IMR-90 (cell line): ENCODE measurements at regions not wholly inside any gene's neighbourhood (a gene's known extent, or its start where the extent isn't known, plus 50 kb on each side); places are given as distances from the start of the nearest gene placed in this dataset.

Experiments used
- ATAC-seq: fragments of 200-7000 bp; cut with Tn5 transposase; 2 replicates; pipeline ENCODE4 v1.9.1; 2020; ENCODE audit warnings: low read depth, mild to moderate bottlenecking, moderate library complexity
- BruUV-seq: library from RNA; stranded (reverse); fragments of 400-500 nt; replicated peaks from 2 replicates; lab custom pipeline; 2021; lab: Mats Ljungman, UMichigan
- CTCF ChIA-PET: fragments of 300-600 bp; formaldehyde crosslinking; extraction: SDS; loops from one replicate; lab custom pipeline; 2021; ENCODE audit warnings: antibody characterized with exemption; lab: Yijun Ruan, JAX
- POLR2A ChIA-PET: fragments of 300-600 bp; sonication (Branson Sonifier 250); formaldehyde crosslinking; loops from one replicate; lab custom pipeline; 2022; ENCODE audit warnings: antibody characterized with exemption; ENCODE audit not compliant: unreplicated experiment; lab: Charles Lee
- DNase-seq: peaks from one replicate; pipeline ENCODE4 v3.0.0; 2013
- H2AFZ ChIP-seq: replicated peaks from 2 replicates; pipeline ENCODE3; 2013; ENCODE audit warnings: low read length, mild to moderate bottlenecking; ENCODE audit not compliant: poor library complexity
- H2AK5ac ChIP-seq: 2 replicates; pipeline ENCODE4 v1.6.1; 2013; ENCODE audit warnings: low read depth, low read length, inconsistent platforms
- H2AK9ac ChIP-seq: replicated peaks from 2 replicates; pipeline ENCODE3; 2013; ENCODE audit warnings: mild to moderate bottlenecking, low read depth, low read length, moderate library complexity; ENCODE audit not compliant: poor library complexity
- H2BK120ac ChIP-seq: 2 replicates; pipeline ENCODE4 v1.6.1; 2013; ENCODE audit warnings: low read depth, low read length, inconsistent platforms
- H2BK15ac ChIP-seq: 3 replicates; pipeline ENCODE4 v1.6.1; 2013; ENCODE audit warnings: low read depth, low read length, inconsistent platforms
- H2BK20ac ChIP-seq: 2 replicates; pipeline ENCODE4 v1.6.1; 2013; ENCODE audit warnings: low read depth, mild to moderate bottlenecking, inconsistent platforms, low read length, moderate library complexity
- H2BK5ac ChIP-seq: 2 replicates; pipeline ENCODE4 v1.6.1; 2013; ENCODE audit warnings: mild to moderate bottlenecking, low read depth, low read length, inconsistent platforms; ENCODE audit not compliant: poor library complexity, severe bottlenecking
- H3K14ac ChIP-seq: replicated peaks from 2 replicates; pipeline ENCODE4 v1.6.1; 2013; ENCODE audit warnings: low read depth, low read length, inconsistent platforms
- H3K18ac ChIP-seq: 2 replicates; pipeline ENCODE4 v1.6.1; 2013; ENCODE audit warnings: low read depth, low read length, control low read depth
- H3K23ac ChIP-seq: 2 replicates; pipeline ENCODE4 v1.6.1; 2013; ENCODE audit warnings: low read depth, low read length, inconsistent platforms
- H3K27ac ChIP-seq: 2 replicates; pipeline ENCODE4 v1.5.1; 2013; ENCODE audit warnings: mild to moderate bottlenecking, control low read depth, low read length; ENCODE audit not compliant: insufficient read depth
- H3K27me3 ChIP-seq: 2 replicates; pipeline ENCODE4 v1.6.1; 2013; ENCODE audit warnings: low read length; ENCODE audit not compliant: control insufficient read depth, insufficient read depth
- H3K36me3 ChIP-seq: 2 replicates; pipeline ENCODE4 v1.6.1; 2013; ENCODE audit warnings: low read length, mixed read lengths; ENCODE audit not compliant: control insufficient read depth, insufficient read depth
- H3K4ac ChIP-seq: 2 replicates; pipeline ENCODE4 v1.6.1; 2013; ENCODE audit warnings: low read depth, low read length, inconsistent platforms
- H3K4me1 ChIP-seq: 2 replicates; pipeline ENCODE4 v1.6.1; 2013; ENCODE audit warnings: low read length, mixed read lengths; ENCODE audit not compliant: control insufficient read depth, insufficient read depth
- H3K4me2 ChIP-seq: 2 replicates; pipeline ENCODE4 v1.6.1; 2013; ENCODE audit warnings: low read depth, mild to moderate bottlenecking, control low read depth, low read length, moderate library complexity
- H3K4me3 ChIP-seq: 2 replicates; pipeline ENCODE4 v1.5.1; 2013; ENCODE audit warnings: low read depth, mild to moderate bottlenecking, control low read depth, low read length, moderate library complexity; ENCODE audit not compliant: insufficient read depth
- H3K56ac ChIP-seq: 2 replicates; pipeline ENCODE4 v1.6.1; 2013; ENCODE audit warnings: low read length, inconsistent platforms; ENCODE audit not compliant: insufficient read depth; ENCODE audit errors: extremely low read depth
- H3K79me1 ChIP-seq, 2 experiments: 2 replicates each; pipeline ENCODE4 v1.6.1; 2013; ENCODE audit warnings: low read length in 2 of 2, inconsistent platforms in 1 of 2, low read depth in 1 of 2
- H3K9ac ChIP-seq: 2 replicates; pipeline ENCODE4 v1.6.1; 2013; ENCODE audit warnings: low read depth, low read length, control low read depth
- H3K9me1 ChIP-seq: 2 replicates; pipeline ENCODE4 v1.6.1; 2013; ENCODE audit warnings: low read length, inconsistent platforms; ENCODE audit not compliant: insufficient read depth
- H3K9me3 ChIP-seq: 2 replicates; pipeline ENCODE4 v1.6.1; 2013; ENCODE audit warnings: low read length; ENCODE audit not compliant: control insufficient read depth, insufficient read depth
- H4K20me1 ChIP-seq: 2 replicates; pipeline ENCODE4 v1.6.1; 2013; ENCODE audit warnings: low read length, inconsistent platforms; ENCODE audit not compliant: insufficient read depth
- H4K5ac ChIP-seq: 2 replicates; pipeline ENCODE4 v1.6.1; 2013; ENCODE audit warnings: mild to moderate bottlenecking, low read depth, low read length, control low read depth
- H4K8ac ChIP-seq, 2 experiments: 2 replicates each; pipeline ENCODE4 v1.6.1; 2013; ENCODE audit warnings: low read depth in 2 of 2, low read length in 2 of 2, control low read depth in 1 of 2, inconsistent platforms in 1 of 2
- H4K91ac ChIP-seq: 2 replicates; pipeline ENCODE4 v1.6.1; 2013; ENCODE audit warnings: low read depth, low read length, inconsistent platforms; ENCODE audit not compliant: insufficient read depth
- CEBPB ChIP-seq: IDR thresholded peaks from 2 replicates; pipeline ENCODE4 v1.6.1; 2012; ENCODE audit warnings: low read depth, low read length, improper control_type of control experiment
- CHD1 ChIP-seq: IDR thresholded peaks from 2 replicates; pipeline ENCODE4 v1.6.1; 2012; ENCODE audit warnings: low read depth, low read length, improper control_type of control experiment
- NFE2L2 ChIP-seq: fragments of 150-350 bp; IDR thresholded peaks from 2 replicates; pipeline ENCODE4 v1.6.1; 2016; ENCODE audit warnings: low read depth, mild to moderate bottlenecking, low read length
- WGBS, 2 experiments: methylation state at CpG; one replicate each; pipeline versions ENCODE4 v1.1.5 to v1.1.7; 2013; ENCODE audit warnings: missing lambda C conversion rate in 2 of 2; ENCODE audit not compliant: insufficient read length in 1 of 2; ENCODE audit errors: extremely low coverage in 2 of 2; 5-methylcytosine and 5-hydroxymethylcytosine counted together
- dilution Hi-C: fragments of 300-500 bp; cut with HindIII; formaldehyde crosslinking; loops from one replicate; pipeline ENCODE4 v1.14.3; 2018; ENCODE audit warnings: low sequenced_read_pairs; ENCODE audit not compliant: unreplicated experiment
- in situ Hi-C: fragments of 300-500 bp; cut with MboI; formaldehyde crosslinking; loops from 3 replicates; pipeline ENCODE4 v1.14.3; 2019; ENCODE audit warnings: low sequenced_read_pairs, inconsistent platforms, mixed read lengths
- intact Hi-C: fragments of 100-400 bp; cut with micrococcal nuclease; formaldehyde crosslinking; loops from 2 replicates; pipeline ENCODE4 v1.10.0; 2022
- TF ChIP-seq, protein P1 (sequence below): fragments of 150-350 bp; IDR thresholded peaks from 2 replicates; pipeline ENCODE4 v1.6.1; 2016; ENCODE audit warnings: low read depth, mild to moderate bottlenecking, low read length, moderate library complexity, borderline replicate concordance

DNA sequence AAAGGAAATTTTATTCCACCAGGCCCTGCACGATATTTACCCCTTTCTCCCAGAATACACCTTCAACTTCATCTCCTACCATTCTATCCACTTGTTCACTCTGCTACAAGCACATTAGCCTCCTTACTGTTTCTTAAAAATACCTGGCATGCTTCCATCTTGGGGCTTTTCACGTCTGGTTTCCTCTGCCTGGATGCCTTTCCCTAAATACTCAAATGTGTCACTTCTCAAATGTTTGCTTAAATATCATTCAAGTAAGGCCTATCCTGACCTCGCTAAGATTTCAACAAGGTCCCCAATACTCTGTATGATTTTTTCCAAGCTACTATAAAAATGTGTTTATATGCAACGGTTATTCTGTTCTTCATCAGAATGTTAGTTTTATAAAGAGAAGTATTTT, 433.0 kb upstream of the CHAC2 start:
- H3K27me3 ChIP-seq = no peaks in the 10 kb centered on the region
- no peak overlapping the region for H2BK20ac ChIP-seq
- ChIA-PET POLR2A (no interaction called here), CTCF (no interaction called here)
- H3K9me1 ChIP-seq = no peaks in the 10 kb centered on the region
- H4K91ac ChIP-seq = no peak overlapping the region
- H4K20me1 ChIP-seq = no peaks in the 10 kb centered on the region
- H3K18ac ChIP-seq = no peak overlapping the region
- intact Hi-C loops = no loop called here
- no peaks in the 10 kb centered on the region for H3K36me3 ChIP-seq
- H3K4me1 ChIP-seq = no peaks in the 10 kb centered on the region
- no peak overlapping the region for H3K56ac ChIP-seq
- no peak overlapping the region for H4K8ac ChIP-seq
- H2AK5ac ChIP-seq = no peak overlapping the region
- no peak overlapping the region for H3K27ac ChIP-seq
- H2AK9ac ChIP-seq = no peak overlapping the region
- H3K4me2 ChIP-seq = no peak overlapping the region
- no peak overlapping the region for H2BK5ac ChIP-seq
- no peak overlapping the region for H2AFZ ChIP-seq
- no peak overlapping the region for H3K9ac ChIP-seq
- 17% methylated on average over 1 of the region's 4 CpGs; no CpG with 5 or more reads in 1 of the 2 experiments for WGBS, 2 experiments
- H3K23ac ChIP-seq = no peak overlapping the region
- no TSS peak for BruUV-seq
- no peak overlapping the region for H2BK120ac ChIP-seq
- no peak overlapping the region for H3K4ac ChIP-seq
- no peak overlapping the region for H3K14ac ChIP-seq
- no peak for ATAC-seq
- H3K4me3 ChIP-seq = no peak overlapping the region
- H3K79me1 ChIP-seq = no peaks in the 10 kb centered on the region
- no peak overlapping the region for H4K5ac ChIP-seq
- in situ Hi-C loops = no loop called here
- no peak for DNase-seq
- TF ChIP-seq CHD1 (no peak), CEBPB (no peak), NFE2L2 (no peak)
- TF ChIP-seq, protein P1, sequence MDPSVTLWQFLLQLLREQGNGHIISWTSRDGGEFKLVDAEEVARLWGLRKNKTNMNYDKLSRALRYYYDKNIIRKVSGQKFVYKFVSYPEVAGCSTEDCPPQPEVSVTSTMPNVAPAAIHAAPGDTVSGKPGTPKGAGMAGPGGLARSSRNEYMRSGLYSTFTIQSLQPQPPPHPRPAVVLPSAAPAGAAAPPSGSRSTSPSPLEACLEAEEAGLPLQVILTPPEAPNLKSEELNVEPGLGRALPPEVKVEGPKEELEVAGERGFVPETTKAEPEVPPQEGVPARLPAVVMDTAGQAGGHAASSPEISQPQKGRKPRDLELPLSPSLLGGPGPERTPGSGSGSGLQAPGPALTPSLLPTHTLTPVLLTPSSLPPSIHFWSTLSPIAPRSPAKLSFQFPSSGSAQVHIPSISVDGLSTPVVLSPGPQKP = no peak
- dilution Hi-C loops = no loop called here
- H2BK15ac ChIP-seq = no peak overlapping the region
- no peaks in the 10 kb centered on the region for H3K9me3 ChIP-seq
